A673 (cell line): ENCODE measurements at regions not wholly inside any gene's neighbourhood (a gene's known extent, or its start where the extent isn't known, plus 50 kb on each side); places are given as distances from the start of the nearest gene placed in this dataset.

Source experiments
- BruUV-seq: library from RNA; stranded (reverse); fragments of 400-500 nt; replicated peaks from 2 replicates; lab custom pipeline; 2021; lab: Mats Ljungman, UMichigan
- CTCF ChIA-PET: fragments of 300-600 bp; sonication (Branson Sonifier 250); formaldehyde crosslinking; loops from one replicate; lab custom pipeline; 2022; ENCODE audit warnings: antibody characterized with exemption; lab: Charles Lee
- POLR2A ChIA-PET: fragments of 300-600 bp; sonication (Branson Sonifier 250); formaldehyde crosslinking; loops from one replicate; lab custom pipeline; 2022; ENCODE audit warnings: antibody characterized with exemption; ENCODE audit not compliant: low non-redundant PET; lab: Charles Lee
- DNase-seq: peaks from one replicate; pipeline ENCODE4 v3.0.0-alpha.2; 2015; ENCODE audit warnings: low spot score
- H3K27ac ChIP-seq: fragments of 200-600 bp; sonication (generic); 2 replicates; pipeline ENCODE4 v1.5.1; 2016; ENCODE audit warnings: mixed run types, low read depth, mild to moderate bottlenecking, mixed read lengths, antibody characterized with exemption, low read length; ENCODE audit not compliant: poor library complexity, severe bottlenecking
- H3K27me3 ChIP-seq: fragments of 200-600 bp; sonication (generic); replicated peaks from 2 replicates; pipeline ENCODE4 v1.6.1; 2017; ENCODE audit warnings: mixed run types, low read depth, mild to moderate bottlenecking, mixed read lengths, antibody characterized with exemption, low read length; ENCODE audit not compliant: insufficient read depth, poor library complexity
- H3K36me3 ChIP-seq: fragments of 200-600 bp; sonication (generic); 2 replicates; pipeline ENCODE4 v1.6.1; 2016; ENCODE audit warnings: mixed run types, mild to moderate bottlenecking, mixed read lengths, antibody characterized with exemption, low read length; ENCODE audit not compliant: insufficient read depth, poor library complexity, severe bottlenecking
- H3K4me1 ChIP-seq: fragments of 200-600 bp; sonication (generic); 2 replicates; pipeline ENCODE4 v1.6.1; 2017; ENCODE audit warnings: mixed run types, mild to moderate bottlenecking, mixed read lengths, antibody characterized with exemption, low read length; ENCODE audit not compliant: insufficient read depth, poor library complexity, severe bottlenecking
- H3K4me3 ChIP-seq: fragments of 200-600 bp; sonication (generic); 2 replicates; pipeline ENCODE4 v1.5.1; 2016; ENCODE audit warnings: low read depth, mixed run types, mild to moderate bottlenecking, mixed read lengths, low read length; ENCODE audit not compliant: poor library complexity, severe bottlenecking
- H3K9me3 ChIP-seq: fragments of 200-600 bp; sonication (generic); 2 replicates; pipeline ENCODE4 v1.6.1; 2016; ENCODE audit warnings: mixed run types, low read depth, mild to moderate bottlenecking, mixed read lengths, antibody characterized with exemption, low read length; ENCODE audit not compliant: poor library complexity, severe bottlenecking
- CTCF ChIP-seq: fragments of 300-800, 200-600 bp; sonication (generic); conservative IDR thresholded peaks from 2 replicates; pipeline ENCODE4 v1.5.1; 2017; ENCODE audit warnings: low read depth, mild to moderate bottlenecking, antibody characterized with exemption, low read length, moderate library complexity, mixed read lengths
- EZH2 ChIP-seq: fragments of 200-600 bp; sonication (generic); IDR thresholded peaks from 2 replicates; pipeline ENCODE4 v1.6.1; 2017; ENCODE audit warnings: borderline replicate concordance, low read depth, mild to moderate bottlenecking, mixed read lengths, antibody characterized with exemption, low read length; ENCODE audit not compliant: poor library complexity, severe bottlenecking
- intact Hi-C: fragments of 100-400 bp; cut with micrococcal nuclease; formaldehyde crosslinking; loops from one replicate; pipeline ENCODE4 v1.10.0; 2022; ENCODE audit not compliant: unreplicated experiment

DNA sequence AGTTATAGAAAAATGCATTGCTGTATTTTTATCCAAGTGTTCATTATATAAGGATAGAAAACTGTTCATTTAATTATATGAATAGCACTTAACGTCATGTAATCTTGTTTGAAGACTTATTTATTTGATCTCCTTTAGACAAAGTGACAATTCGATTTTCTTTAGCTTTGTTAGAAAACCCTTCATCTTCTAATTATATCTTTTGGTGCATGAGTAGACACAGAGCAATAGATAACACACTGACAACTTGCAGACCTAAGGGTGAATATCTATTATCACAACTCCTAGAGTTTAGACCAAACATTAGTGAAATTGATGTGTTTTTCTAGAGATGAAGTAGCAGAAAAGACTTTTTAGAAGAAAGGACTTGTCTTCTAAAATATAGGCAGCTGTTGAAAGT lies 446.4 kb upstream of the SEMA6A start:
- no peak for DNase-seq
- H3K27me3 ChIP-seq: no peaks in the 10 kb centered on the region
- H3K4me3 ChIP-seq: no peak overlapping the region
- BruUV-seq: no TSS peak
- H3K9me3 ChIP-seq: no peaks in the 10 kb centered on the region
- intact Hi-C loops: no loop called here
- ChIA-PET POLR2A (no interaction called here), CTCF (no interaction called here)
- H3K27ac ChIP-seq: no peak overlapping the region
- H3K36me3 ChIP-seq: no peaks in the 10 kb centered on the region
- no peak for TF ChIP-seq CTCF
- H3K4me1 ChIP-seq: no peaks in the 10 kb centered on the region

DNA sequence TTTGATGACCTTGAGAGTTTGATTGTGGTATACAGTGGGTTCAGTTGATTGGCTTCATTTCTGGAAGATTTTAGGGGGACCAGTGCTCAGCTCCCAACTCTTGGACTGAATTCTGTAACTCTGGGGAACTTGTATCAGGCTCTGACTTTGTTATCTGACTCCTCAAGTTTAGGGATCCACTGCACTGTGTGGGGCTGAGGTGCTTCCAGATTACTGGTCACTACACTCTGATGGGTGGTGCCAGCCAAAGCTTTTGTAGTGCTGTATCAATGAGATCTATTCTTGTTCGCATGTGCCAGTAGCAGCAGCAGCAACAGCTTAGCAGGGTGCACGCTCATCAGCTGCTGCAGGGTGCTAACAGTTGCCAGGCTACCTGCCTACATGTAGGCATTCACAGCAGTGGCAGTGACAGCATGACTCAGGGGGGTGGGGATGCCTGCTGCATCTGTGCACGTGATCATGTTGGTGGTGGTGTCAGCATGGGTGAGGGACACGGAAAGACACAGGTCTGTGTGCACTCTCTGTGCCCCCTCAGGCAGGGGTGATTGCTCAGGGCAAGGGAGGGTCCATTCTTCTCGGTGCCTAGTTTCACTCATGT lies 438.8 kb upstream of the SEMA6A start:
- no peak for TF ChIP-seq CTCF
- no peak for TF ChIP-seq EZH2
- no peaks in the 10 kb centered on the region for H3K4me1 ChIP-seq
- no peaks in the 10 kb centered on the region for H3K9me3 ChIP-seq
- no peaks in the 10 kb centered on the region for H3K27me3 ChIP-seq
- H3K36me3 ChIP-seq: no peaks in the 10 kb centered on the region
- no peak overlapping the region for H3K27ac ChIP-seq
- CTCF ChIA-PET: no interaction called here
- H3K4me3 ChIP-seq: no peak overlapping the region
- intact Hi-C loops: no loop called here
- BruUV-seq: no TSS peak
- no peak for DNase-seq
- POLR2A ChIA-PET: no interaction called here

- Histone ChIP-seq H3K36me3 (no peaks in the 10 kb centered on the region), H3K27ac (no peak overlapping the region), H3K9me3 (no peaks in the 10 kb centered on the region), H3K27me3 (no peaks in the 10 kb centered on the region), H3K4me3 (no peak overlapping the region), H3K4me1 (no peaks in the 10 kb centered on the region)
- no peak for TF ChIP-seq EZH2
- no peak for TF ChIP-seq CTCF
- intact Hi-C loops: no loop called here
- CTCF ChIA-PET: no interaction called here
- no TSS peak for BruUV-seq
- no peak for DNase-seq
- POLR2A ChIA-PET: no interaction called here
Measured at GRCh38 chr5:117010574-117010973, 436.0 kb upstream of the SEMA6A start.
